ENCODE measurements at regions not wholly inside any gene's neighbourhood (a gene's known extent, or its start where the extent isn't known, plus 50 kb on each side); places are given as distances from the start of the nearest gene placed in this dataset.

DNA sequence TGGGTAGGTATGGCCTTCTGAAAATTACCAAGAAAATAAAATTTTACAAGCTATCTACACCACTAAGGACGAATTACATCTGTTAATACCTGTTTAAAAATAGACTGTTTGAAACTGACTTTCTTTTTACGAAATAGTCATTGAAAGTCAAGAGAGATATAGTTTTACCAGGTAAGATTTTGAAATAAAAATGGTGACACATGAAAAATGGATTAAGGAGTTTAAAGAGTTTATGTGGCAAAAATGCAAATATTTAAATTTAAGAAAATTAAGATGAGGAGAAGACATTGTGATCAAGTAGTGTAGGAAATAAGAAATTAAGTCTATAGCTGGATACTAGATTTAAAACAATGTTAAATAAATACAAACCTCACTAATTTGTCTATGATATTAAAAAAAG, 271.5 kb downstream of the TRIB2 start:
- no peaks in the 10 kb centered on the region for H4K20me1 ChIP-seq (ENCODE audit: control insufficient read depth, insufficient read depth, low read depth, low read length)

GRCh38 chr2:12990523-12990922, 273.8 kb downstream of the TRIB2 start:
- H3K9me2 ChIP-seq (replicated peaks; ENCODE audit: control insufficient read depth, low read length) = no peaks in the 10 kb centered on the region
- H3K9me3 ChIP-seq (ENCODE audit: control insufficient read depth, insufficient read depth, low read length) = no peaks in the 10 kb centered on the region
- TF ChIP-seq EZH2phosphoT487 (IDR thresholded peaks at IDR 0.05; ENCODE audit: borderline replicate concordance, low read length) = no peak
- peak; percentile 42 for TF ChIP-seq CTCF (IDR thresholded peaks at IDR 0.05; ENCODE audit: low read depth, low read length, poor library complexity, severe bottlenecking)
- H3K27me3 ChIP-seq (ENCODE audit: control insufficient read depth, low read length) = no peaks in the 10 kb centered on the region
- no peaks in the 10 kb centered on the region for H3F3A ChIP-seq (ENCODE audit: control insufficient read depth, insufficient read depth)
- H4K20me1 ChIP-seq (ENCODE audit: control insufficient read depth, insufficient read depth, low read depth, low read length) = no peaks in the 10 kb centered on the region
- no peaks in the 10 kb centered on the region for H3K79me2 ChIP-seq (ENCODE audit: control insufficient read depth, low read length)
- H3K36me3 ChIP-seq (ENCODE audit: control insufficient read depth, low read length) = no peaks in the 10 kb centered on the region
- H3K4me2 ChIP-seq (ENCODE audit: low read length) = no peak overlapping the region
- peaks cover 6% of the 10 kb centered on the region; the same call in 1 of the 2 replicates for H3K4me1 ChIP-seq (ENCODE audit: control insufficient read depth, low read length)
- H3K4me3 ChIP-seq (ENCODE audit: low read length) = no peak overlapping the region
- H3K27ac ChIP-seq (ENCODE audit: low read depth, low read length) = no peak overlapping the region

More for the DNA sequence above, 271.5 kb downstream of the TRIB2 start:
- H3K79me2 ChIP-seq (ENCODE audit: control insufficient read depth, low read length) = no peaks in the 10 kb centered on the region
- H3K27me3 ChIP-seq (ENCODE audit: control insufficient read depth, low read length) = no peaks in the 10 kb centered on the region
- H3K4me1 ChIP-seq (ENCODE audit: control insufficient read depth, low read length) = peaks cover 6% of the 10 kb centered on the region; the same call in 1 of the 2 replicates
- H3K9me3 ChIP-seq (ENCODE audit: control insufficient read depth, insufficient read depth, low read length) = no peaks in the 10 kb centered on the region
- H3F3A ChIP-seq (ENCODE audit: control insufficient read depth, insufficient read depth) = no peaks in the 10 kb centered on the region
- no peak overlapping the region for H3K27ac ChIP-seq (ENCODE audit: low read depth, low read length)
- no peaks in the 10 kb centered on the region for H3K36me3 ChIP-seq (ENCODE audit: control insufficient read depth, low read length)
- TF ChIP-seq CTCF (IDR thresholded peaks at IDR 0.05; ENCODE audit: low read depth, low read length, poor library complexity, severe bottlenecking) (no peak), EZH2phosphoT487 (IDR thresholded peaks at IDR 0.05; ENCODE audit: borderline replicate concordance, low read length) (no peak)
- no peak overlapping the region for H3K4me2 ChIP-seq (ENCODE audit: low read length)
- no peak overlapping the region for H3K4me3 ChIP-seq (ENCODE audit: low read length)
- H3K9me2 ChIP-seq (replicated peaks; ENCODE audit: control insufficient read depth, low read length) = no peaks in the 10 kb centered on the region

GRCh38 chr2:12998685-12999084, 281.9 kb downstream of the TRIB2 start:
- H3K9me3 ChIP-seq (ENCODE audit: control insufficient read depth, insufficient read depth, low read length) = no peaks in the 10 kb centered on the region
- H3K79me2 ChIP-seq (ENCODE audit: control insufficient read depth, low read length) = no peaks in the 10 kb centered on the region
- TF ChIP-seq EZH2phosphoT487 (IDR thresholded peaks at IDR 0.05; ENCODE audit: borderline replicate concordance, low read length) = no peak
- TF ChIP-seq CTCF (IDR thresholded peaks at IDR 0.05; ENCODE audit: low read depth, low read length, poor library complexity, severe bottlenecking) = no peak
- no peaks in the 10 kb centered on the region for H4K20me1 ChIP-seq (ENCODE audit: control insufficient read depth, insufficient read depth, low read depth, low read length)
- no peaks in the 10 kb centered on the region for H3K4me1 ChIP-seq (ENCODE audit: control insufficient read depth, low read length)
- no peaks in the 10 kb centered on the region for H3K9me2 ChIP-seq (replicated peaks; ENCODE audit: control insufficient read depth, low read length)
- H3F3A ChIP-seq (ENCODE audit: control insufficient read depth, insufficient read depth) = no peaks in the 10 kb centered on the region
- no peaks in the 10 kb centered on the region for H3K36me3 ChIP-seq (ENCODE audit: control insufficient read depth, low read length)
- no peaks in the 10 kb centered on the region for H3K27me3 ChIP-seq (ENCODE audit: control insufficient read depth, low read length)
- no peak overlapping the region for H3K4me2 ChIP-seq (ENCODE audit: low read length)
- H3K27ac ChIP-seq (ENCODE audit: low read depth, low read length) = no peak overlapping the region
- no peak overlapping the region for H3K4me3 ChIP-seq (ENCODE audit: low read length)

Measured in DOHH2 (cell line).